HG03520 (cell line): ENCODE measurements at regions not wholly inside any gene's neighbourhood (a gene's known extent, or its start where the extent isn't known, plus 50 kb on each side); places are given as distances from the start of the nearest gene placed in this dataset.
"Not testable (repeated sequence)": the region's sequence is repeated elsewhere in the genome, so short reads cannot be mapped to it uniquely, and the experiment has no call there.

ENCODE experiments used
- ATAC-seq: cut with Tn5 transposase; IDR thresholded peaks from one replicate; pipeline ENCODE4 v1.9.1; 2021; ENCODE audit warnings: mild to moderate bottlenecking, moderate library complexity; ENCODE audit not compliant: unreplicated experiment

GRCh38 chr17:14744761-14745473, 444.0 kb downstream of the HS3ST3B1 start:
- ATAC-seq: peak; percentile 54

- ATAC-seq: no peak
These were observed 440.6 kb downstream of the HS3ST3B1 start for GRCh38 chr17:14741491-14741890.

GRCh38 chr17:14739656-14740431, 439.0 kb downstream of the HS3ST3B1 start:
- ATAC-seq: no peak

- no peak for ATAC-seq
These were observed 437.7 kb downstream of the HS3ST3B1 start for GRCh38 chr17:14738652-14738988.

- ATAC-seq: peak; percentile 80
These were observed 437.2 kb downstream of the HS3ST3B1 start for GRCh38 chr17:14737984-14738651.

GRCh38 chr17:14736631-14737030, 435.8 kb downstream of the HS3ST3B1 start:
- no peak for ATAC-seq

GRCh38 chr17:14733376-14733775, 432.5 kb downstream of the HS3ST3B1 start:
- no peak for ATAC-seq

GRCh38 chr17:14732211-14732610, 431.3 kb downstream of the HS3ST3B1 start:
- no peak for ATAC-seq

- no peak for ATAC-seq
These were observed 430.7 kb downstream of the HS3ST3B1 start for GRCh38 chr17:14731591-14731990.

- no peak for ATAC-seq
These were observed 429.9 kb downstream of the HS3ST3B1 start for GRCh38 chr17:14730821-14731220.

GRCh38 chr17:14725729-14726128, 424.8 kb downstream of the HS3ST3B1 start:
- no peak for ATAC-seq

- ATAC-seq: no peak
These were observed 423.9 kb downstream of the HS3ST3B1 start for GRCh38 chr17:14724770-14725169.

- ATAC-seq: not testable (repeated sequence)
These were observed 422.5 kb downstream of the HS3ST3B1 start for GRCh38 chr17:14723349-14723748.

- no peak for ATAC-seq
These were observed 419.1 kb downstream of the HS3ST3B1 start for GRCh38 chr17:14719942-14720341.

GRCh38 chr17:14717859-14718258, 417.0 kb downstream of the HS3ST3B1 start:
- ATAC-seq: no peak

GRCh38 chr17:14715561-14715960, 414.7 kb downstream of the HS3ST3B1 start:
- no peak for ATAC-seq

- no peak for ATAC-seq
These were observed 411.7 kb downstream of the HS3ST3B1 start for GRCh38 chr17:14712611-14713021.

GRCh38 chr17:14704121-14704520, 403.2 kb downstream of the HS3ST3B1 start:
- no peak for ATAC-seq

- no peak for ATAC-seq
These were observed 401.0 kb downstream of the HS3ST3B1 start for GRCh38 chr17:14701886-14702285.

GRCh38 chr17:14699574-14700185, 398.8 kb downstream of the HS3ST3B1 start:
- ATAC-seq: no peak

- no peak for ATAC-seq
These were observed 392.5 kb downstream of the HS3ST3B1 start for GRCh38 chr17:14693382-14693781.
